Osteoblast (primary cell): ENCODE measurements at regions not wholly inside any gene's neighbourhood (a gene's known extent, or its start where the extent isn't known, plus 50 kb on each side); places are given as distances from the start of the nearest gene placed in this dataset.

Source experiments
- DNase-seq: peaks from one replicate; pipeline ENCODE4 v3.0.0; 2011; ENCODE audit warnings: low spot score, mixed read lengths; ENCODE audit not compliant: insufficient read length; ENCODE audit errors: missing footprints
- H2AFZ ChIP-seq: 2 replicates; pipeline ENCODE4 v1.6.0; 2011; ENCODE audit warnings: mild to moderate bottlenecking, low read length
- H3K27ac ChIP-seq: 2 replicates; pipeline ENCODE4 v1.5.1; 2011; ENCODE audit warnings: mild to moderate bottlenecking, low read depth, low read length, moderate library complexity
- H3K27me3 ChIP-seq: 2 replicates; pipeline ENCODE4 v1.6.0; 2012; ENCODE audit warnings: mild to moderate bottlenecking, control low read depth, inconsistent platforms, low read length, moderate library complexity; ENCODE audit not compliant: insufficient read depth
- H3K36me3 ChIP-seq: 2 replicates; pipeline ENCODE4 v1.5.1; 2011; ENCODE audit warnings: mild to moderate bottlenecking, low read length, control low read depth, moderate library complexity; ENCODE audit not compliant: insufficient read depth
- H3K4me1 ChIP-seq: 2 replicates; pipeline ENCODE4 v1.5.1; 2011; ENCODE audit warnings: mild to moderate bottlenecking, low read length, control low read depth, moderate library complexity; ENCODE audit not compliant: insufficient read depth
- H3K4me2 ChIP-seq: 2 replicates; pipeline ENCODE4 v1.6.0; 2011; ENCODE audit warnings: mild to moderate bottlenecking, low read length; ENCODE audit not compliant: insufficient read depth
- H3K4me3 ChIP-seq: fragments of 200-600 bp; sonication (generic); 3 replicates; pipeline ENCODE4 v1.5.1; 2012; ENCODE audit warnings: mild to moderate bottlenecking, low read length, inconsistent platforms; ENCODE audit not compliant: insufficient read depth
- H3K79me2 ChIP-seq: 2 replicates; pipeline ENCODE4 v1.6.0; 2012; ENCODE audit warnings: mild to moderate bottlenecking, low read length, control low read depth, inconsistent platforms; ENCODE audit not compliant: insufficient read depth
- H3K9me3 ChIP-seq: 2 replicates; pipeline ENCODE4 v1.5.1; 2011; ENCODE audit warnings: low read depth, low read length, control low read depth
- H4K20me1 ChIP-seq: 2 replicates; pipeline ENCODE4 v1.6.0; 2012; ENCODE audit warnings: mild to moderate bottlenecking, low read length, control low read depth; ENCODE audit not compliant: insufficient read depth
- CTCF ChIP-seq: IDR thresholded peaks from 2 replicates; pipeline ENCODE4 v1.5.1; 2011; ENCODE audit warnings: mild to moderate bottlenecking, low read depth, low read length, moderate library complexity; ENCODE audit errors: extremely low read depth

- Histone ChIP-seq H2AFZ (no peak overlapping the region), H3K36me3 (no peaks in the 10 kb centered on the region), H3K9me3 (no peaks in the 10 kb centered on the region), H3K79me2 (no peaks in the 10 kb centered on the region), H3K27ac (no peak overlapping the region), H3K4me1 (peaks cover 9% of the 10 kb centered on the region), H3K27me3 (peaks cover 14% of the 10 kb centered on the region), H4K20me1 (no peaks in the 10 kb centered on the region), H3K4me2 (no peak overlapping the region), H3K4me3 (no peak overlapping the region)
- DNase-seq = no peak
- no peak for TF ChIP-seq CTCF
These were observed 60.0 kb upstream of the SCEL start for GRCh38 chr13:77475345-77476084.

GRCh38 chr13:77470986-77471385 is 64.5 kb upstream of the SCEL start:
- no peak for DNase-seq
- Histone ChIP-seq H3K4me3 (no peak overlapping the region), H3K27me3 (no peaks in the 10 kb centered on the region), H3K4me2 (no peak overlapping the region), H3K9me3 (no peaks in the 10 kb centered on the region), H3K4me1 (no peaks in the 10 kb centered on the region), H3K27ac (no peak overlapping the region), H2AFZ (no peak overlapping the region), H3K36me3 (no peaks in the 10 kb centered on the region), H4K20me1 (no peaks in the 10 kb centered on the region), H3K79me2 (no peaks in the 10 kb centered on the region)
- no peak for TF ChIP-seq CTCF

- Histone ChIP-seq H3K4me2 (no peak overlapping the region), H2AFZ (no peak overlapping the region), H3K4me3 (no peak overlapping the region), H3K4me1 (no peaks in the 10 kb centered on the region), H3K9me3 (no peaks in the 10 kb centered on the region), H3K27me3 (no peaks in the 10 kb centered on the region), H3K27ac (no peak overlapping the region), H3K79me2 (no peaks in the 10 kb centered on the region), H4K20me1 (no peaks in the 10 kb centered on the region), H3K36me3 (no peaks in the 10 kb centered on the region)
- DNase-seq = no peak
- TF ChIP-seq CTCF = no peak
These were observed 68.6 kb upstream of the SCEL start for GRCh38 chr13:77466753-77467422.

- Histone ChIP-seq H3K36me3 (no peaks in the 10 kb centered on the region), H3K4me2 (no peak overlapping the region), H3K79me2 (no peaks in the 10 kb centered on the region), H4K20me1 (no peaks in the 10 kb centered on the region), H3K9me3 (no peaks in the 10 kb centered on the region), H3K4me1 (no peaks in the 10 kb centered on the region), H3K4me3 (no peak overlapping the region), H3K27ac (no peak overlapping the region), H3K27me3 (no peaks in the 10 kb centered on the region), H2AFZ (no peak overlapping the region)
- no peak for TF ChIP-seq CTCF
- DNase-seq = no peak
These were observed 69.8 kb upstream of the SCEL start for GRCh38 chr13:77465603-77466195.
